SJCRH30 (cell line): ENCODE measurements at regions not wholly inside any gene's neighbourhood (a gene's known extent, or its start where the extent isn't known, plus 50 kb on each side); places are given as distances from the start of the nearest gene placed in this dataset.
"Not testable (repeated sequence)": the region's sequence is repeated elsewhere in the genome, so short reads cannot be mapped to it uniquely, and the experiment has no call there.

Source experiments
- DNase-seq, 2 experiments: peaks; one replicate each; pipeline ENCODE4 v3.0.0-alpha.2; 2015 to 2020
- H3K27ac ChIP-seq: fragments of 250-450 bp; sonication (Bioruptor Pico); 2 replicates; pipeline ENCODE4 v1.5.1; 2020; ENCODE audit warnings: mild to moderate bottlenecking, moderate library complexity
- H3K27me3 ChIP-seq: fragments of 250-450 bp; sonication (Bioruptor Pico); 2 replicates; pipeline ENCODE4 v1.5.1; 2020; ENCODE audit warnings: mild to moderate bottlenecking, moderate library complexity
- H3K36me3 ChIP-seq: fragments of 250-450 bp; sonication (Bioruptor Pico); 2 replicates; pipeline ENCODE4 v1.5.1; 2020; ENCODE audit warnings: mild to moderate bottlenecking, moderate library complexity
- H3K4me1 ChIP-seq: fragments of 250-450 bp; sonication (Bioruptor Pico); 2 replicates; pipeline ENCODE4 v1.5.1; 2020; ENCODE audit warnings: mild to moderate bottlenecking, moderate library complexity
- H3K4me3 ChIP-seq: fragments of 250-450 bp; sonication (Bioruptor Pico); 2 replicates; pipeline ENCODE4 v1.5.1; 2020; ENCODE audit warnings: mild to moderate bottlenecking, moderate library complexity
- H3K9me3 ChIP-seq: fragments of 250-450 bp; sonication (Bioruptor Pico); replicated peaks from 2 replicates; pipeline ENCODE4 v1.5.1; 2020; ENCODE audit warnings: mild to moderate bottlenecking, moderate library complexity

GRCh38 chr15:20991253-20991652, 125.1 kb upstream of the POTEB2 start:
- not testable (repeated sequence) for H3K9me3 ChIP-seq, H3K27ac ChIP-seq, H3K4me3 ChIP-seq, DNase-seq, H3K36me3 ChIP-seq, H3K27me3 ChIP-seq, H3K4me1 ChIP-seq

GRCh38 chr15:20986775-20987174, 120.7 kb upstream of the POTEB2 start:
- H3K27ac ChIP-seq, H3K4me3 ChIP-seq, H3K4me1 ChIP-seq, H3K36me3 ChIP-seq, DNase-seq, H3K27me3 ChIP-seq, H3K9me3 ChIP-seq: not testable (repeated sequence)

- H3K4me3 ChIP-seq, H3K27me3 ChIP-seq, H3K9me3 ChIP-seq, DNase-seq, H3K36me3 ChIP-seq, H3K4me1 ChIP-seq, H3K27ac ChIP-seq: not testable (repeated sequence)
Measured at GRCh38 chr15:20978057-20978456, 111.9 kb upstream of the POTEB2 start.

DNA sequence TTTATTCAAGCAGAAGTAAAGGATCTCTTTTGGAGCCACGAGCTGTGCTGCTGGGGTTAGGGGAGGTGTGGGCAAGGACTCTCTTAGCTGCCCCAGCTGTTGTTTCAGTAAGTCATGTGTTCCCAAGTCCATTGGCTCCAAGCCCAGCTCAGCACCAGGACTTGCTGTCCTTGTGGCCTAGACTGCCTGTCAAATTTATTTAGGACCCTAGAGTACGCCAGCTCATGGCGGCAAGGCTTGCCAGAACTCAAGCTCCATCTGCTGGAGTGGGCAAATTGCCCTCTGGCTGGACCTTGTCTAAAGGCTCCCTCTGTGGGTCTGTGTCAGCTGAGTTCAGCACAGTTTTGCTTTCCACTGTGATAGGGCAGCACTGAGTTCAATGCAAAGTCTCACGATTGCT, 106.6 kb upstream of the POTEB2 start:
- not testable (repeated sequence) for H3K4me3 ChIP-seq, H3K36me3 ChIP-seq, H3K9me3 ChIP-seq, DNase-seq, H3K27me3 ChIP-seq, H3K4me1 ChIP-seq, H3K27ac ChIP-seq

GRCh38 chr15:20959299-20959698, 93.2 kb upstream of the POTEB2 start:
- not testable (repeated sequence) for H3K36me3 ChIP-seq, H3K4me3 ChIP-seq, H3K9me3 ChIP-seq, H3K27me3 ChIP-seq, H3K27ac ChIP-seq, DNase-seq, H3K4me1 ChIP-seq

DNA sequence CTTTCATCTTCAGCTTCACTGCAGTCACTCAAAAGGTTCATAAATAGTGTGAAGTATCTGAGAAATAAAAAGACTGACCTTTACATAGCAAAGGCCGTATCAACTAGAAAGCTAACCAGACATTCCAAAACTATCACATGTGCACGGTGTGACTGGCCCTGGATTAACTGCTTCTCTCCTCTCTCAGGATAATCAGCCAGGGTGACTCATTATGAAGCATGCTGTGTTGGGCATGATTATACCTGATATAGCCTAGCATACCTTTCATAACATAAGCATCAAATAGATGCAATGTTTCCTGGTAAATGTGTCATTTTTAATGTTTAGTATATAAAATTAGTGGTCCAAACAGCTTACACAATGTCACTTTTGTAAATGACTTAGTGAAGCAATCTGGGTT, 63.2 kb upstream of the POTEB2 start:
- H3K36me3 ChIP-seq, H3K27ac ChIP-seq, H3K4me1 ChIP-seq, H3K27me3 ChIP-seq, H3K4me3 ChIP-seq, DNase-seq, H3K9me3 ChIP-seq: not testable (repeated sequence)
